Mesodermal cell (in vitro differentiated cells): ENCODE measurements at regions not wholly inside any gene's neighbourhood (a gene's known extent, or its start where the extent isn't known, plus 50 kb on each side); places are given as distances from the start of the nearest gene placed in this dataset.

Source experiments
- H3K27ac ChIP-seq: 2 replicates; pipeline ENCODE4 v1.7.0; 2013; ENCODE audit warnings: mild to moderate bottlenecking, low read depth, low read length, moderate library complexity; ENCODE audit not compliant: severe bottlenecking
- H3K36me3 ChIP-seq: 2 replicates; pipeline ENCODE4 v1.7.1; 2013; ENCODE audit warnings: mild to moderate bottlenecking, low read length, moderate library complexity; ENCODE audit not compliant: control insufficient read depth, insufficient read depth
- H3K4me1 ChIP-seq: one replicate; pipeline ENCODE4 v1.7.1; 2013; ENCODE audit warnings: mild to moderate bottlenecking, low read length; ENCODE audit not compliant: insufficient read depth, control insufficient read depth, poor library complexity, severe bottlenecking
- H3K4me3 ChIP-seq: 2 replicates; pipeline ENCODE4 v1.7.0; 2013; ENCODE audit warnings: low read length, control low read depth, mild to moderate bottlenecking; ENCODE audit not compliant: insufficient read depth, poor library complexity, severe bottlenecking; ENCODE audit errors: extremely low read depth
- H3K9me3 ChIP-seq: 2 replicates; pipeline ENCODE4 v1.7.1; 2013; ENCODE audit warnings: mild to moderate bottlenecking, low read length, moderate library complexity; ENCODE audit not compliant: control insufficient read depth
- WGBS, 2 experiments: methylation state at CpG; one replicate each; pipeline ENCODE4 v1.1.5; 2013; ENCODE audit warnings: missing lambda C conversion rate in 2 of 2; ENCODE audit not compliant: insufficient coverage in 2 of 2; 5-methylcytosine and 5-hydroxymethylcytosine counted together

DNA sequence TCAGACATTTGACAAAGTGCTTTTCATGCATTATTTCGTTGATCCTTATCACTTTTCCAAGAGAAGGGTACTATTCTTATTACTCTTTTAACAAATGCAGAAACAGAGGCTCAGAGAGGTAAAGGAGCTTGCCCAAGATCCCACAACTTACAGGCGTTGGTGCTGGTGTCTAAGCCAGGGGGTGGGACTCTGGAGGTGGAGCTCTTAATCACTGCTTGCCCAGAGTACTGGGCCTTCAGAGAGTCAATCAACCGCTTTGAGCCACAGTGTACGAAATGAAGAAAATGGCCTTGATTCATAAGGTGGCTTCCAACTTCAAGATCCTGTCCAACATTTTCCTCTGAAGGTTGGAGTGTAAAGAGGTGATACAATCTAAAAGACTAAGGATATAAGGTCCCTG, 211.5 kb downstream of the NECTIN3 start:
- H3K9me3 ChIP-seq: no peaks in the 10 kb centered on the region
- no peak overlapping the region for H3K27ac ChIP-seq
- no peaks in the 10 kb centered on the region for H3K36me3 ChIP-seq
- H3K4me1 ChIP-seq: peaks cover 4% of the 10 kb centered on the region
- WGBS, 2 experiments: 100% methylated on average over 2 of the region's 4 CpGs; no CpG with 5 or more reads in 1 of the 2 experiments
- H3K4me3 ChIP-seq: no peak overlapping the region

DNA sequence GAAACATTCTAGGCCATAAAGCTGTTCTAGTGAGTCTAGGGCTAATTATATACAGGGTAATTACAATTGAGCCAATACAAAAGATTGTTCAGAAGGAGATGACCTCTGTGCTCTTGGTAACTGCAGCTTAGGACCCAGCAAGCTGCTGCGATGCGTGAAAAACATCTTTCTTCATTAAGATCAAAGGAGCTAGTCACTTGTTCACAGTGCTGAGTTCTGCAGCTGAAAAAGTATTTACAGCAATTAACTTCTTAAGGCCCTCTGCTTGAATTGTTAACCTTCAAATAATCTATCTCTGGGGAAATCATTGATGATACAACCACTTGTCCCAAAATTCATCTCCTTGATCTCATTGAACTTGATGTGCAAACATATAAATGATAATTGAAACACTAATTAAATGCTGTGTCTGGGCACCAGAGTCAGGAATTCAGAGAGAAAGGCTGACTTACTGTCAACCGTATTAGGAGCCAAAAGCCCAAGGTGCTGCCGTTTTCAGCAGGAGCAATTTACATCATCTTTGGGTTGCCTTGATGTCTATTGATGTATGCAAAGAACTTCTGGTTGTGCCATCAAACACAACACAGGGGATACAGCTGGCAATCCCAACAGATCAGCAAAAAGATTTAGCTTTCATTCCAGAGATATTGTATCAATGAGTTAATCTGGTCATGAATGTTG, 213.0 kb downstream of the NECTIN3 start:
- Histone ChIP-seq H3K4me3 (no peak overlapping the region), H3K36me3 (no peaks in the 10 kb centered on the region), H3K9me3 (no peaks in the 10 kb centered on the region), H3K27ac (no peak overlapping the region), H3K4me1 (peaks cover 4% of the 10 kb centered on the region)
- WGBS, 2 experiments: 81 to 89% methylated on average over 3 to 4 of the region's 4 CpGs

DNA sequence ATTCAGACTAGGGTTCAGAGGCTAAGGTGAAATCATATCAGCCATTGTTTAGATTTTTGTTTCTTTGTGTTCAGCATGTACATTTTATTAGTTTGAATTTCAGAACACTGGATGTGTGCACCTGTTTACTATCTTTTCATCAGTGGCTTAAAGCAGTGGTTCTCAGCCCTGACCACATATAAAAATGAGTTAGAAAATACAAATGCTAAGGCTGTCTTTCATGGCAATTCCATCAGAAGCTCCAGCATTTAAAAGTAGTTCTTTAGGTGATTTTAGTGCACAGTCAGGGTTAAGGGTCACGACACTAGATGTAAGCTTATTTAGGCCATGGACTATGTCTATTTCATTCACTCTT, 213.5 kb downstream of the NECTIN3 start:
- no peaks in the 10 kb centered on the region for H3K36me3 ChIP-seq
- H3K4me3 ChIP-seq: no peak overlapping the region
- H3K4me1 ChIP-seq: peaks cover 4% of the 10 kb centered on the region
- WGBS, 2 experiments: 80% methylated on average over 1 of the region's 1 CpG; no CpG with 5 or more reads in 1 of the 2 experiments
- no peak overlapping the region for H3K27ac ChIP-seq
- H3K9me3 ChIP-seq: no peaks in the 10 kb centered on the region

DNA sequence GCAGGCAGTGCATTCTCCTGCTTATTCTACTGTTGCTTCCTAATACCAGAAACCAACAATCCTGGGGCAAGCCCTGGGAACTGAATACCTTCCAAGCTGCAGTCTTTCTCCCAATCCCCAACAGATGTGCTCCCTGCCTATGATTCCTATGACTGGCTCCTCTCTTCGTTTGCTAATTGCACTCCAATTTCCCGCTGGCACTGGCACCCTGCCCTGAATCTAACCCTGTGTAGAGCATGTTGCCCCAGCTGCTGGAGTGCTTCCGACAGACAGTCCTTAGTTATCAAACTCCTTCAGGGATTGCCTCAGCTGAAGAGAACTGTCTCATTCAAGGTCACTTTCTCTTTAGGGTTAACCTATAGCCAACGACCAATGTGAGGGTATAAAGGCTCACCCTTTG, 214.1 kb downstream of the NECTIN3 start:
- 84 to 89% methylated on average over 4 of the region's 4 CpGs for WGBS, 2 experiments
- Histone ChIP-seq H3K36me3 (no peaks in the 10 kb centered on the region), H3K4me3 (no peak overlapping the region), H3K4me1 (peaks cover 4% of the 10 kb centered on the region), H3K9me3 (no peaks in the 10 kb centered on the region), H3K27ac (no peak overlapping the region)

DNA sequence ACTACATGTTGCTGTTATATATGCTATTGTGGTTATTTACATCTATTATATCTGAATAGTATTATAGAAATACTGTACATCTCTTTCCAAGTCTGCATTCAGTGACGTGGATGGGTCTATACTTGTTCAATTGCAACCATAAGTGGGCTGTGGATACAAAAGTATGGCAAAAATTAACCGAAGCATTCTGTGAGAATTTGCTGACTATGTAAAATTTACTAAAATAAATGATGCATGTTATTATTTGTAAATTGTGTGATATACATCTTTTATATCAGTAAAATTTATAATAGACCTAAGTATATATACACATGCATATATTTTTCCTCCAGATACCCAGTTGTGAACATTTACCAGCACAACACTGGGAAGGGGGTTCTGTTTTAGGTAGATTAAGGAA, 215.1 kb downstream of the NECTIN3 start:
- Histone ChIP-seq H3K36me3 (no peaks in the 10 kb centered on the region), H3K27ac (no peak overlapping the region), H3K4me1 (peaks cover 4% of the 10 kb centered on the region), H3K4me3 (no peak overlapping the region), H3K9me3 (no peaks in the 10 kb centered on the region)
- WGBS, 2 experiments: no CpG with 5 or more reads among the region's 2 CpGs

DNA sequence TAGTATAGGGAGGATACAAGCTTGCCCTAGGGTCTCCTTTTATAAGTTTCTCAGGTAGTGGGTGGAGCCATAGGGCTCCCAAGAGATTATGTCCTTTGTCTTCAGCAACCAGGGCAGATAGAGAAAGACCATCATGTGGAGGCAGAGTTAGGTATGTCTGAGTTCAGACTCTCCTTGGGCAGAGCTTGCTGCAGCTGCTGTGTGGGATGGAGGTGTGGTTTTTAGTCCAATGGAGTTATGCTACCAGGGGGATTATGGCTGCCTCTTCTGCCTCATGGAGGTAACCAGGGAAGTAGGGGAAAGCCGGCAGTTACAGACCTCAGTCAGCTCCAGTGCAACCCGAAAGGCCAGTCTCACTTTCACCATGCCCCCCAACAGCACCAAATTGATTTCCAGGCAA, 220.5 kb downstream of the NECTIN3 start:
- Histone ChIP-seq H3K4me3 (no peak overlapping the region), H3K36me3 (no peaks in the 10 kb centered on the region), H3K4me1 (no peaks in the 10 kb centered on the region), H3K27ac (no peak overlapping the region), H3K9me3 (no peaks in the 10 kb centered on the region)
- WGBS, 2 experiments: 80 to 100% methylated on average over 1 to 2 of the region's 2 CpGs

DNA sequence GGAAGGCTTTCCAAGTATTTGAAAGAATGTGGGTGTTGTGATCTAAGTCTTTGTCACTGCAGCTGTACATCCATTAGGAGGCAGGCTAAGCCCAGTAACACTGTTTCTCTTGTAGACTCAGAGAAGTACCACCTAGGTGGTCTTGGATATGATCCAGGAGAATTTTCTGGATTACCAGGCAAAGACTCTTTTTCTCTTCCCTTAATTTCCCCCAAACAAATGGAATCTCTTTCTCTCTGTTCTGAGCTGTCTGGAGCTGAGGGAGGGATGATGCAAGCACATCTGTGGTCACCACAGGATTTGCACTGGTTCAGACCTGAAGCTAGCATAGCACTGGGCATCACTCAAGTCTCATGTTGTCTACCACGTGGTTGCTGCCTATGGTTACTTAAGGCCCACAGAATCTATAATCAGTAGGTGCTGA, 227.6 kb downstream of the NECTIN3 start:
- WGBS, 2 experiments: 70 to 75% methylated on average over 1 of the region's 1 CpG
- peaks cover 6% of the 10 kb centered on the region for H3K4me1 ChIP-seq
- no peaks in the 10 kb centered on the region for H3K9me3 ChIP-seq
- no peaks in the 10 kb centered on the region for H3K36me3 ChIP-seq
- H3K27ac ChIP-seq: no peak overlapping the region
- no peak overlapping the region for H3K4me3 ChIP-seq

DNA sequence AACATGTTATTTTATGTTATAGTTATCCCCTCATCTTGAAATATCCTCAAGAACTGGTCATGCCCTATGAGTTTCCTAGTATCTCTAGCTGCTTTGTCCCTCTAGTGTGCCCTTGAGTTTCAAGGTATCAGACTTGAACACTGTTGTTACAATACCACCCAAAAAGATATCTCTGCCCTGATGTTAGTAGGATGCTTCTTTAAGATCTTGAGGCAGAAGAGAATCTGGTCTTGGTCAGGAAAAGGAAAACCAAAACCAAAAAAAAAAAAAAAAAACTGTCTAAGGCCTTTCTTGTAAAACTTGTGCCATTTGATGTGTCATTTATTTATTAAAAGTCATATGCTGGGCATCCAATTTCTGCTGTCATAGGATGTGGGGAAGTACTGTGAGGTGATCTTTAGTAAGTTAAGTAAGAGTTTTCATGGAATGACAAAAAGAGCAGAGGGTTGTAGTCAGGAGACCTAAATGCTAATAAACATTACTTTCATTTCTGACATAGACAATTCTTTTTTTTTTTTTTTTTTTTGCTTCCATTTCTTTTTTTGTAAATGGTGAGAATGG, 229.7 kb downstream of the NECTIN3 start:
- no peaks in the 10 kb centered on the region for H3K36me3 ChIP-seq
- H3K9me3 ChIP-seq: no peaks in the 10 kb centered on the region
- H3K27ac ChIP-seq: no peak overlapping the region
- H3K4me1 ChIP-seq: peaks cover 6% of the 10 kb centered on the region
- H3K4me3 ChIP-seq: no peak overlapping the region

DNA sequence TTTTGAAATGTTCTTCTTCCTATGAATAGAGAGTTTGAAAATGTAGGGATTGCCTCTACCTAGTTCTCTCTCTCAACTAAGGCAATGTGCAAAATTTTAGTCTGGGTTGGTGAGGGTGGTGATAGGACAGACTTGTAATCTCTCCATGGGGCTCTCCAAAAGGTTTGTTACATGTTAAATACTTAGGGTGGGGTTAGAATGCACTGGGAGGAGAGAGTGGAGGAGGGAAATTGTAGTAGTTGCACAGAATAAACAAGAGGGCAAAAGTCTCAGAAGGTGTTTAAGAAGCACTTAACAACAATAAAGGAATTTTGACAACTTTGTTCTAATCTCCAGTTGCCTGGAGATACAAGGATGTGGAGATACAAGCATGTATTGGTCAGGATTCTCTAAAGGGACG, 230.4 kb downstream of the NECTIN3 start:
- Histone ChIP-seq H3K4me3 (no peak overlapping the region), H3K9me3 (no peaks in the 10 kb centered on the region), H3K27ac (no peak overlapping the region), H3K4me1 (peaks cover 6% of the 10 kb centered on the region), H3K36me3 (no peaks in the 10 kb centered on the region)
- 75 to 100% methylated on average over 1 of the region's 1 CpG for WGBS, 2 experiments

DNA sequence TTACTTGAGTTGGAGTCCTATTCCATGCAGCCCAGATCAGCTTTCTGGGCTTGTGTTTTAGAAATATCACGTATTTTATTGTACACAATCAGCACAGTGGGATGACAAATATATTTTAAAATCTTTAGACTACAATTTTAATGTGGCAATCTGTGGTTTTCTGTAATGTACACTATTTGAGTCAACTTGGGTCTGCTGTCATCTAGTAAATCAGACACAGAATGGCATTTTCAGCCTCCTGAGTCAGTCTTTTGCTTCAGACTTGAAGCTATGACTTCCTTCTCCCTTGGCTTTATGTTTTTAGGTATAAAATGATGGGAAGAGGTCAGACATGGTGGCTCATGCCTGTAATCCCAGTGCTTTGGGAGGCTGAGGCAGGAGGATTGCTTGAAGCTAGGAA, 232.1 kb downstream of the NECTIN3 start:
- WGBS, 2 experiments: no CpG with 5 or more reads among the region's 1 CpG
- Histone ChIP-seq H3K9me3 (no peaks in the 10 kb centered on the region), H3K27ac (no peak overlapping the region), H3K4me1 (peaks cover 6% of the 10 kb centered on the region), H3K36me3 (no peaks in the 10 kb centered on the region), H3K4me3 (no peak overlapping the region)

DNA sequence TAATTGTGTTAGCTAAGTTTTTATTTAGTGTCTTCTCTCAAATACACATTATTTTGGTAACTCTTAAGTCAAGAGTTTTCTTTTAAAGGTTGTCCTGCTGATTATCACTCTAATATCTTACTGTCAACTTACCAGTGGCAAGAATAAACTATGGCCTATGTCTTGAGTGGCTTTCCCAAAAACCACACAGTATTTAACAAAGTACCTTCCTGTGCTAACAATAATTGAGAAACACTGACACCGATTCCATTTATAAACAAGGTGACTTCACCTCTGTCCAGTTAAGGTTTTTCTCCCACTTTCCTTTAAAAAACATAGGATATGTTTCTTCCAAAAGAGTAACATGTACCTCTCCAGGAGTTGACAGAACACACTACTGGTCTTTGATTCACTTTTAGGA, 234.3 kb upstream of the CD96 start:
- 100% methylated on average over 1 of the region's 1 CpG for WGBS, 2 experiments

More for the DNA sequence above, 234.3 kb upstream of the CD96 start:
- no peaks in the 10 kb centered on the region for H3K36me3 ChIP-seq
- no peaks in the 10 kb centered on the region for H3K9me3 ChIP-seq
- no peak overlapping the region for H3K4me3 ChIP-seq
- no peak overlapping the region for H3K27ac ChIP-seq
- peaks cover 18% of the 10 kb centered on the region for H3K4me1 ChIP-seq
